ENCODE measurements at regions not wholly inside any gene's neighbourhood (a gene's known extent, or its start where the extent isn't known, plus 50 kb on each side); places are given as distances from the start of the nearest gene placed in this dataset.

DNA sequence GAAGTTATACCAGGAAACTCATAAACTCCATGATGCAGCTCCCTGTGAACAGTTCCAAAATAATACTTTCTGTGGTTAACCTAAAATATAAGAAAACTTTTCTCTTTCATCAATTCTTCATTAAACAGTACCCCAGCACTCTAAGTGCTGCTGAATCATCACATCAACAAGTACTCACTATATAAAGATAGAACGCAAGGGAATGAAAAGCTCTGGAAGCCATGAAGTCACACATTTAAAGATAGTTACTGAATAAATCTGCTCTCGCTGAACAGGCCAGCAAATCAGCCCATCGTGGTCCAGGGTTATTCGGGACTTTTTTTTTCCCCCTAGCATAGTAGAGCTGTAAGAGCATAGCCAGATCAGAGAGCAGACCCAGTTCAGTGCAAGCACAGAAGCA lies 254.3 kb downstream of the IPMK start:
- no peak for DNase-seq (ENCODE audit: low spot score)

DNA sequence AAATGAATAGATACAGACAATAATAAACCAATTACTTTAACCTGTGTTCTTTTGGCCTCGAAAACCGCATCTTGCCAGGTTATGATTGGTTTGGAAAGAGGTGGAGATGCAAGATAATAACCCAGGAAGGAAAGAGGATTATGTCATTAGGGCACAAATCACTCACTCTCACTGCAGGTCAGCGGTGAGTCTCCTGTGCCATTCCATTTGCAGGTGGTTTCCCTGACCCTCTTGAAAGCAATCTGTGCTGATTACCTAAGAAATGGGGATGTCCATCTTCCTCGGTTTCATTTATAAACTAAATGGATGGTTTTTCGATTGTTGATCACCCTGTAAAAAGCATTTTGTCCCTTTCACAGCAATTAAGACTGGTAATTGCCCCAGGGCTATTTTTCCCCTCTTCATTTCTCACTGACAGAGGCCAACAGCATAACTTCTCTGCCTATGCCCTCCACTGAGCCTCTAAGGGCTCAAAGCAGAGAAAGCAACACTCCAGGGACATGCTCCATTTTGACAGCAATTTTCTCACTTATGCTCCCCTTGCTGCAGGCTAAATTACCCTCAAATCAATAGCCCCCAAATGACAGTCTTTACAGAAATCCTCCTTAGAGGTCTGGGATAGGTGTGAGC lies 257.5 kb downstream of the IPMK start:
- no peak for DNase-seq (ENCODE audit: low spot score)

DNA sequence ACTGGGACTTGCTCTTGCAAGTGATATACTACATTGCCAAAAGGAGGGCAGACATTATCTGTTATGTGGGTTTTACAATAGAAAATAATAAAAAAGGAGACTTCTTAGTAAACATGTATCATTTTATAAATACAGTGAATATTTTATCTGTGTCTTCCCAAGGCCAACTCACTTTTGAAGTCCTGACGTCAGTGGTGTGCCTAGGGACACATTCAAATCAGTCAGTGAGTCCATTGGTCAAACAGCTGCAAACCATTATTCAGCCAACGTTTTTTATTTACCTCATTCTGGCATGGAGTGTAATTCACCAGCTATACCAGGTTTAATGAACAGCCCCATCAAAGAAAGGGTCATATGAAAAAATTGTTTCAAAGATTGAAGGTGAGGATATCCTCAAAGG lies 263.7 kb downstream of the IPMK start:
- DNase-seq (ENCODE audit: low spot score) = no peak

DNA sequence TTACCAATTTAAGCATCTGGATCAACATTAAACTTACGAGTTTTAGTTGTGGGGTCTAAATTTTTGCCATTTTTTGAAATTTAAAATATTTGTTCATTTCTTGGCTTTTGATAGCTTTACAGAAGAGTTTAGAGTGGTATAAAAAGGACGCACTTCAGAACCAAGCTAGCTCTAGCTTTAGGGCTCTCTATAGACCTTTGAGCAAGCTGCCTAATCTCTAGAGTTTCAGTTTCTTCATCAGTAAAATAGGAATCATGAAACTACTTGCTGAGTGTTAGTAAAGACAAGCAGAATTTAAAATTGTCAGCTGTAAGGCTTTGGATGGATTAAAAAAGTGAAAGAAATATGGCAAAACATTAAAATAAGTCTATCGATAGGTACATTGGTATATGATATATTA lies 266.5 kb downstream of the IPMK start:
- DNase-seq (ENCODE audit: low spot score) = no peak

DNA sequence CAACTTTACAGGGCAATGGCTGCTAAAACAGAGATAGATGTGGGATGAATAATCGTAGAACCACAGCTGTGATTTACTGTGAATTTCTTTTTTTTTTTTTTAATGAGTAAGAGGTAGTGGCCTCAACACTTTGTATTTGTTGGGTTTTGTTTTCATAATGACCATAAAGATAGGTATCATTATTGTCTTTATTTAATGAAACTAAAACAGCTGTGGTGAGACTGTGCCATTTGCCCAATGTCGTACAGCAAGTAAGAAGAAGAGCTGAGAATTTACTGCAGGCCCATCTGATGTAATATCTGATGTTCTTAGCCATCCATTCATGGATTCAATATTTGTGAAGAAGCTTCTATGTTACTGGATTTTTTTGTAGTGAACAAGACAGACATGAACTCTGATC lies 271.2 kb downstream of the IPMK start:
- DNase-seq (ENCODE audit: low spot score) = no peak

DNA sequence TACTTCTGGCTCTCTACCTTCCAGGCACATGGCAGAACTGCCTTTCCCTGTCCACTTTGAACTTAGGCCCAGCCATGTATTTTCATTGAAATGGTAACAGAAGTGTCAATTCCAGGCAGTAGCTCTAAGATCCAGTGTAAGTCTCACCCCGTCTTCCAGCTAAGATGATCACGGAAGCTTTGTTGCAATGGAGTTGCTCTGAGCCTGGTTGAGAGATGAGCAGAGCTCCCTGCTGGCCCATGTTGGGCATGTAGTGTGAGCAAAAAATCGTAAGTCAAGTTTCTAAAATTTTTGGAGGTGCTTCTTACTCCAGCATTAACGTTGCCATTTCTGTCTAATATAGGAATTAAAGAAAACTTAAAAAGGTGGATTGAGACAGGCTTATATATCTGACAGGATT lies 274.4 kb downstream of the IPMK start:
- DNase-seq (ENCODE audit: low spot score) = no peak

DNA sequence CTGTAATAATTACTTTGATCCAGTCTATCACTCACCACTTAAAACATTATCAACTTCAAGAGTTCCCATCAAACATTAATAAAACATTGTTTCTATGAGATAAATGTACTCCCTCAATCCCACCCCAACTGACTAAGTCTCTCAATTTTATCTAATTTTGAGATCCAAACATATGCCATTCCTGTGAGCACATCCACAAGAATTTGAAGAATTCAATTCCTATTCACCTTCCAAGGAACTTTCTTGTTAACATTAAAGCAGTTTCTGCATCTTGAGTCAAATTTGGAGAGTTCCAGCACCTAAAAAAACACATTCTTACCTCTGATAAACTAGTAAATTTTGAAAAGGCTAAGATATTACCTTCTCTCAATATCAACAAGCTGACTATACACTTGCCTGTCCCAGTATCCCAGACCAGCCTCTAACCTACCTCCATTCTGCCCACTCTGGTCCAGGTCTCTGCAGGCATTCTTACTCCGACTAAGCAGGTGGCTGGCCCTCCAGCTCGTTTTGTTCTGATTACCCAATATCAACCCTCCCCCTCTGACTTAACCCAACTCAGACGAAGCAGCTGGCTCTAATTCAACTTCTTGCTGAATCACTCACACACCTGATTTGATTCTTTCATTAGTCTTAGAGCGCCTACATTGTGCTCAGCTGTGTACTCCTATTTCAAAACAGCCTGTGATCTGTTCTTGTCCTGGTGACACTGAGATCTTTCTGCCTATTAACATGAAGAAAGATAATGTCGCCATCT lies 275.2 kb downstream of the IPMK start:
- DNase-seq (ENCODE audit: low spot score) = peak; percentile 9

DNA sequence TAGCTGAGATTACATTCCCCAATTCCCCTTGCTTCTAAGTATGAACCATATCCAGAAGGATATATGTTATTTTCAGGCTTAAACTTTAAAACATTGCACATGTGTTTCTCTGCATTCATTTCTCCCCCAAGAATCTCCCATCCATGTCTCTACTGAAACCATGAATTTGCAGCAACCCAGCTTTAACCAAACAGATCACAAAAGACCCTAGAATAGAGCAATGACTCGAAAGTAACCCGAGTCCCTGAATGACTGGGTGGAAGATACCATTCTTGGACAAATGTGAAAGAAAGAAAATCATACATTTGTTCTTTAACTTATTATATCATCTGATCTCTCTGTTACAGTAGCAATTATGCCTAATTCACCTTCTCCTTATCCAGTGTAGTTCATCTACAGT lies 278.7 kb downstream of the IPMK start:
- no peak for DNase-seq (ENCODE audit: low spot score)

DNA sequence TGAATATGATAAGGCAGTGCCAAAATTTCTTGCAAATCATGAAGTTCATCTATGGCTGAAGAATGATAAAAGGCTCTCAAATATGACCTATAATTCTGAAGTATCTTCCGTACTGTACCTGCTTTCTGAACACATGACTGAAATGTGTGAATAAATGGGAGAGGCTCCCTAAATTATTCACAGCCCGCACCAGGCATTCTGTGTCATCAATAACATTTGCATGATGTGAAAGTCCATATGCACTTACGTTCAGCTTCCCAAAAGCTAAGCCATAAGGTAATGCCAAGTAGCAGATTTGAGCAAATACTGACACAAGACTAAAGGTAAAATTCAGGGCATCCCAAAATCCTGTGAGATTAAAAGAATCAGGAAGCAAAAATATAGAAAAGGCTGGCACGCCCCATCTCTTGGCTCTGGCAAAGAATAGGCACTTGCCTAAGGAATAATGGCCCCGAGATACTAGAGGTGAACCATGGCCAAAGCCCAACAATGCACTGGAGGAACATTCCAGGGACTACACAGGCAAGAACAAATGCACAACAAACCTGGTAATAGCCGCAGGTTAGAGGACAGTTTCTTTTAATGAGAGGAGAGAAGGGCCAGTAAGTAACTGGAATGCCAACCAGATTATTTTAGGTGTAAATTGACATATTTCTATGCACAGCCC lies 280.5 kb downstream of the IPMK start:
- DNase-seq (ENCODE audit: low spot score) = no peak

DNA sequence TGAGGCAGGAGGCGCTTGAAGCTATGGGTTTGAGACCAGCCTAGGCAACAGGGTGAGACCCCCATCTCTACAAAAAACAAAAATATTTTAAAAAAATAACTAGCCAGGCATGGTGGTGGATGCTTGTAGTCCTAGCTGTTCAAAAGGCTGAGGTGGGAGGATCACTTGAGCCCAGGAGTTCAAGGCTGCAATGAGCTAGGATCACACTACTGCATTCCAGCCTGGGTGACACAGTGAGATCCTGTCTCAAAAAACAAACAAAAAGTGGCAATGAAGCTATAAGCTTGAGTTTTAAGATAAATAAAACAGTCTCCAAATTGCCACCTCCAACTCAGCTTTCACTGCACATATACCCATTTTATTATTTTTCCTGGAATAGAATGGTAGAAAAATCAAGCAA lies 281.3 kb downstream of the IPMK start:
- DNase-seq (ENCODE audit: low spot score) = no peak

DNA sequence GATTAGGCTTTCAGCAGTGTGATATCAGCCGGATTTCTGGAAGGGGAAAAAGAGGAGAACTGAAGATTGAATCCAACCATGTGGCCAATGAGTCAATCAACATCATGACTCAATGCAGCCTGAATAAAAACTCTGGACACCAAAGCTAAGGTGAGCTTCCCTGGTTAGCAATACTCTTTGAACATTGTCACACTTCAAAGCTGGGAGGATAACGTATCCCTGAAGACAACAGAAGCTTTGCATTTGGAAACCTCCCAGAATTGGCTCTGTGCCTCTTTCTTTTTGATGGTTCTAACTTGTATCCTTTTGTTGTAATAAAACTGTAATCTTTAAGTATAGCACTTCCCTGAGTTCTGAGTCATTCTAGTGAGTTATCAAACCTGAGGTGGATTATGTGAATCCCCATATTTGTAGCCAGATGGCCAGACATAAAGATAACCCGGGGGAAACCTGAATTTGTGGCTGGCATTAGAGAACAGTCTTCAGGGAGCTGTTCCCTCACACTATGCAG lies 284.4 kb downstream of the IPMK start:
- DNase-seq (ENCODE audit: low spot score) = no peak

DNA sequence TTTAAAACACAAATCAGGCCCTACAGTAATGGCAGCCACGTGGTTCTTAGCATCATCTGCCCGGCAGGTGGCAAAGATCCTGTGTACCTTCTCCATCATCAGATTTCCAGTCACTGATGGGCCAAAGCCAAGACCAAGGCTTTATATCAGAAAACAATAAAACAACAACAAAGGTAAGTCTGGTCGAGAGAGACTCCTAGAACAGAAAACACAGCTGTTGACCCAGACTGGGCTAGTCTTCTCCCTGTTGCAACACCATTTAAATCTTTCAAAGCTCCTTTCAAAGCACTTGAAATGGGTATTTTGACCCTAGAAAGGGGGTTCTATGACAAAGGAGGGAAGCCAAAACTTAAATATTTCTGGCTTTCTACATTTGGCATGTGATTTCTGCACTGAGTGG lies 285.6 kb downstream of the IPMK start:
- no peak for DNase-seq (ENCODE audit: low spot score)

DNA sequence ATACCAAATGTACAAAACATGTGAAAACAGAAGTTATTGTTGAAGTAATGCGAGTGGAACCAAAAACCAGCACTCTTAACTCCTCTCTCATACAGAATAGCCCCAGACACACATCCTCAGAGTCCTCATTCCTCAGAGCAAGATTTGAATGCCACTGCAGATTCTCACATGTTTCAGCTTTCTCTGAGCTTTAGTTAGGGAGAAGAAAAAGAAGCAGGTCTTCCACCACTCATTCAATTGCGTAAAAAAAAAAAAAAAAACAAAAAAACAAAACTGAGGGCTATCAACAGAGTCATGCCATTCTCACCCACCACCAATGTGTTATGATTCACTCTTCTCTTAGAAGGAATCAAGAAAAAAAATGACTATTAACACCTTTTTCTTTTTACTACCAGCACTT lies 287.7 kb downstream of the IPMK start:
- DNase-seq (ENCODE audit: low spot score) = no peak

DNA sequence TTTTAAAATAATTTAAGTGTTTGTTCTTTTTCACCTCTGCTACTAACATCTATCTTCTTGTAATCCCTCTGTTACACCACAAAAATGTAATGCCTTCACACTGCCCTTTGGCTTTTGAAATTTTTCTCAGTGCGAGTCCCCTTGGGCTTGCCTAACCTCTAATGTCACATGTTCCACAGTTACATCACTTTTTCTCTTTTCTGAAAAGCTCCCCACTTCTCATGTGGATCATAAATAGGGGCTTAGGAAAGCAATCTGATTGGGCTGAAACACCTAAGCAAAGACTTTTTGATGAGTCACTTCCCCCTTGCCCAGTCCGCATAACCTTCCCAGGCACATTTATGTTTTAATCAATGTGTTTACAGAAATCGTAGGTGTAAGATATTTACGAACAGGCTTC lies 288.2 kb downstream of the IPMK start:
- DNase-seq (ENCODE audit: low spot score) = peak; percentile 16

DNA sequence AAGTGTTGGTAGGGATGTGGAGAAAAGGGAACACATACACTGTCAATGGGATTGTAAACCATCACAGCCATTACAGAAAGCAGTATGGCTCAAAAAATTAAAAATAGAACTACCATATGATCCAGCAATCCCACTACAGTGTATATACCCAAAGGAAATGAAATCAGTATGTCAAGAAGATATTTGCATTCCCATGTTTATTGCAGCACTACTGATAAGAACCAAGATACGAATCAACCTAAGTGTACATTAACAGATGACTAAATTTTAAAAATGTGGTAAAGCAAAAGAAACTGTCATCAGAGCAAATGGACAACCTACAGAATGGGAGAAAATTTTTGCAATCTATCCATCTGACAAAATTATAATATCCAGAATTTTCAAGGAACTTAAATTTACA lies 290.4 kb downstream of the IPMK start:
- DNase-seq (ENCODE audit: low spot score) = no peak

DNA sequence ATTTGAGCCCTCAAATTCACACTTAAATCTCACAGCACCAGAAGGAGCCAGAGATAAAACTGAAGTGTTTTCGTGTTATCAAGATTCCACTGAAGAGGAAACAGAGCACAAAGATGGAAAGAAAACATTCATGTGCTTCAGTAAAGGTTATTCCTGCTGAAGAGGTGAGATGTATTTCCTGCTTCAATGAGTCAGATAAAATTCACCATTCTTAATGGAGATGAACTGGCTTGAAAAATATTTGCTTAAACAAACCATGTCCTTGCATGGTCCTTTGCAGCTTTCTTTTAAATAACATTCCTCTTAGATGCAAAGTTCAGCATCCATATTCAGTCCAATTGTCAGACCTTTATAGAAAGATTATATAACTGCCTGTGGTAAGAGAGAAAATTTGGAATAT lies 294.2 kb downstream of the IPMK start:
- no peak for DNase-seq (ENCODE audit: low spot score)

DNA sequence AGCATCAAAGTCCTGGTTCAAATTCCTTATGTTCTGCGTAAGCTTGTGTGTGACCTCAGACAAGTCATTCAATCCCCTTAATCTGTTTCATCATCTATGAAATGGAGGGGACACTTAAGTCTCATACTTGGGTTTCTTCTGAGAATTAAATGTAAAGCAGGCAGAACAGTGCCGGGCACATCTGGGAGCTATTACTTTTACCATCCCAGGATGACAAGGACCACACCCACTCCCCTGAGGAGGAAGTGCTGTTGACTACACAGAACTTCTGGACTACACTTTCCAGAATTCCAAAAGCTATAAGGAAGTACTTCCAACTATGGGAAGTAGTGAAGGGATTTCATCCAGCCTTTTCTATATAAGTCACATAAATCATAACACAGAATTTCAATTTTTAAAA lies 294.9 kb downstream of the IPMK start:
- DNase-seq (ENCODE audit: low spot score) = peak; percentile 16

DNA sequence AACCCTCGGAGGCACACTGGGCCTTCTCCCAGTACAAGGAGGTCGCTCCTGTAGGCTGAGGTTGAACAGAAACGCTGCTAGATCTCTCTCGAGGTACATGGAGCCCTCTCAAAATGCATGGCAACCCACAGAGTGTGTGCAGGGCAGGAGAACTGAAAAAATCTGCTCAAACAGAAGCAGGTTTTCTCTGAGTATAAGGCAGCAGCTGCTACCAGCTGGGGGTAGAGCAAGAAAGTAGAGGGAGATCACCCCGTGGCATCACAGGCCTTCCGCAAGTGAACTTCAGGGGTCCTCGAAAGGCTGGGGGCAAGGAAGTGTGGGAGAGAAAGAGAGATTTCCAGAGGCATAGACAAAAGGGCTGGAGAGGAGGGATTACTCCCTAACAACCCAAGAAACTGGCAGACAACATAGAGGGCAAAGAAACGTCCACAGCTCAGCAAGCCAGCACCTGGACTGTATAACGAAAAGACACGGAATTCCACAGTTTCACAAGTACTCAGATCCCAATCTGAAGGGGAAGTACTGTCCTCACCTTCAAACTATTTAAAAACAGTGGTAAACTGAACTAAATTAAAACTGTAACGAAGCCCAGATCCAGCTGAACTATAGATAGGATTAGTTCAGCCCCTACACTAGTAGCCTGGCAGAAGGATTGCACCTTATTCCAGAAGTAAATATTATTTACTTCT lies 299.2 kb downstream of the IPMK start:
- DNase-seq (ENCODE audit: low spot score) = no peak

DNA sequence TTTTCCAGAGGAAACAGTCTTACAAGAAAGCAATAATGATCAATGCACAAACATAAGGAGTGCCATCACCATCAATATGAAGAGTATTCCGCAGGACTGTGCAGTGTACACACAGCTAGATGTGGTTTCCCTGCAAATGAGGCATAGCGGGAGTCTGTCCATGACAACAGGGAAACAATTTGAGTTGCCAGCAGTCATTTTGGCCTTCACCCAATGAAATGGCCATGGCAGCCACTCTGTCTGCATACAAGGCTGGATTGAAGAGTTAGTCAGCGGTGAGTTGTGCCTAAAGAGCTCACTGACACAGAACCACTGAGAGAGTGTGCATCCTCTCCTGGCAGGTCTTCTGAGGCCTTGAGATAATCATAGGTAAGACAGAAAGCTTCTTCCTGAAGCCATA lies 303.3 kb downstream of the IPMK start:
- peak; percentile 78 for DNase-seq (ENCODE audit: low spot score)

DNA sequence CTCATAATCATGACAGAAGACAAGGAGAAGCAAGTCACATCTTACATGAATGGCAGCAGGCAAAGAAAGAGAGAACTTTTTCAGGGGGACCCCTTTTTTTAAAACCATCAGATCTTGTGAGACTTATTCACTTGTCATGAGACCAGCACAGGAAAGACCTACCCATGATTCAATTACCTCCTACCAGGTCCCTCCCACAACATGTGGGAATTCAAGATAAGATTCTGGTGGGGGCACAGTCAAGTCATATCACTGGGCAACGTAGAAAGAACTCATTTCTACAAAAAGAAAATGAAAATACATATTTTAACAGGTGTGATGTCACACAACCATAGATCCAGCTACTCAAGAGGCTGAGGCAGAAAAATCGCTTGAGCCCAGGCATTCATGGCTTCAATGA lies 304.1 kb downstream of the IPMK start:
- no peak for DNase-seq (ENCODE audit: low spot score)

DNA sequence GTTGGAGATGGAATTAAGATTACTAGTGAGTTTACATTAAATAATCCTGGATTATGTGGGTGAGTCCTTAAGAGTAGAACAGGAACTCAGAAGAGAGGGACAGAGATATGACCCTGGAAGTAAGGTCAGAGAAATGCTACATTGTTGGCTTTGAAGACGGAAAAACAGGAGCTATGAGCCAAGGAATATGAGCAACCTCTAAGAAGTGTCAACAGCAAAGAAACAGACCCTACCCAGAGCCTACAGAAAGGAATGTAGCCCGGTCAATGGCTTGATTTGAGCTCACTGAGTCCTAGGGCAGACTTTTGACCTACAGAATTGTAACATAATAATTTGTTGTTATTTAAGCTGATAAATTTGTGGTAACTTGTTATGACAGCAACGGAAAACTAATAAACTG lies 304.9 kb downstream of the IPMK start:
- no peak for DNase-seq (ENCODE audit: low spot score)

DNA sequence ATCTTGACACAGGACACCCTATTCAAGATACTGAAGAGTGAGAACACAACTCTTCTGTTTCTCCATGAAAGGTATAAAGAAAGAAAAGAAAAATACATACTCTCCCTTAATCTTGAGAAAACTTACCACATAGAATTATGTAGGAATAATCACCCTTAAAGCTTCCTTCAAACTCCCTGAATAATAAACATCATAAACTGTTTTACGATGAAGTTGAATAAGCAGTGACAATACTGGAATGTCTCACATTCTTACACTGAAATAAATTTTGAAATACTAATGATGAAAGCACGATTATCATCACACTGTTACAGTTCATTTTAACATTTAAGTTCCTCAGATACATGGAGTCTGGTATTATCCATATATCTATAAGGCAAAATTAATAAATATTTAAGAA lies 306.2 kb downstream of the IPMK start:
- DNase-seq (ENCODE audit: low spot score) = no peak

DNA sequence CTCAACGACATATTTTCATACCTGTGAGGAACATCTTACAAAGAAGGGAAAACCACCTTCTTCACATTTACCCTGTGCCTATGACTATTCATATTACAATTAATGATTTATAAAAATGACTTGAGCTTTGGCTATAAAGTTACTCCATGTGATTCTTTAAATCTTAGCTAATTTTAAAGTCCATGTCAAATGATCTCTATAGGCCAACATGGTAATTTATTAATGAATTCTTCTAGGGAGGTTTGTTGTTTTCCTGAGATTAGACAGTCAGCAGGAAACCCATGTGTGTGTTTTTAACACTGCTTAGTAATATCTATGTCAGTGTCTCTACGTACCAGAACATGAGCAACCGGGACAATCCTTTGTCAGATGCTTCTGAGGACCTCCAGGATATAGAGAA lies 307.3 kb downstream of the IPMK start:
- DNase-seq (ENCODE audit: low spot score) = no peak
